ENCODE measurements at regions not wholly inside any gene's neighbourhood (a gene's known extent, or its start where the extent isn't known, plus 50 kb on each side); places are given as distances from the start of the nearest gene placed in this dataset.

- Histone ChIP-seq H3K27me3 (no peaks in the 10 kb centered on the region), H3K4me3 (no peak overlapping the region), H3K36me3 (no peaks in the 10 kb centered on the region), H3K9ac (no peak overlapping the region), H3K27ac (no peak overlapping the region), H4K20me1 (no peaks in the 10 kb centered on the region), H3K4me2 (no peak overlapping the region), H3K9me3 (no peaks in the 10 kb centered on the region), H3K4me1 (no peaks in the 10 kb centered on the region)
- no peak for TF ChIP-seq Cebpa-rat (IDR thresholded peaks at IDR 0.05)
Measured at GRCh38 chr20:11371831-11372230, 545.9 kb upstream of the BTBD3 start.

DNA sequence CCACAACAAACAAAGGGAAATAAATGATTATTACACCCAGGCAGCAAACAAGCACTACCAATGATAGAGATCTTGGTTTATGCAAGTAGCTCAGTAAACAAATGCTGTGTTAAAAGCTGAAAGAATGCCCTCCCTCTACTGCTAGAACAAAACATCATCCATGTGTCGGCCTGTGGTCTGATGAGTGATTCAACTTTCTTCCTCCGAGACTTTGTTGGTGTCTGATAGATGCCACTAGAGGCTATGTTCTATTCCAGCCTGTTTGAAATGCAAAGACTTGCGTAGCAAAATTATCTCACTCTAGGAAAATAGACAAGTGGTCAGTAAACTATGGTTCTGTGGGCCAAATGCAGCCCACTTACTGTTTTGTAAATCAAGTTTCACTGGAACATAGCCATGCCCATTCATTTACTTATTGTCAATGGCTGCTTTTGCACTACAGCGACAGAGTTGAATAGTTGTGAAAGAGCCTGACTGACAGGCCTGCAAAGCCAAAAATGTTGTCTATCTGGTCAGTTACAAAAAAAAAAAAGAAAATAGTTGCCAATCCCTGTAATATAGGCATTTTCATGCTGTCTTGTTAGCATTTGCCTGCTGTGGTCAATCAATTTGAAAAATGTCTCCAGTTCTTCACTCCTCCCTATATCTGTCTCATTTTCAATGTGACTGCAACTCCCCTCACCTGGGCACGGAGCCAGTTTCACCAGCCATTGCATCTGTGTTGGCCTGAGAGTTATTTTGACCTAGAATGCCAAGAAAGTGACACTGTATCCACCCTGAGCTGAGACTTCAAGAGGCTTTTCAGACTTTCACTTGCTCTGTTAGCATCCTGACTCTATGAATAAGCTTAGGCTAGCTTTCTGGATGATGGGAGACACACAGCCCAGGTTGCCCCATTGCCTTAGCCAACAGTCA is 544.6 kb upstream of the BTBD3 start:
- no peaks in the 10 kb centered on the region for H3K4me1 ChIP-seq
- H3K27me3 ChIP-seq: no peaks in the 10 kb centered on the region
- H3K36me3 ChIP-seq: no peaks in the 10 kb centered on the region
- H4K20me1 ChIP-seq: no peaks in the 10 kb centered on the region
- no peak for TF ChIP-seq Cebpa-rat (IDR thresholded peaks at IDR 0.05)
- H3K27ac ChIP-seq: no peak overlapping the region
- H3K4me3 ChIP-seq: no peak overlapping the region
- no peaks in the 10 kb centered on the region for H3K9me3 ChIP-seq
- no peak overlapping the region for H3K9ac ChIP-seq
- no peak overlapping the region for H3K4me2 ChIP-seq

DNA sequence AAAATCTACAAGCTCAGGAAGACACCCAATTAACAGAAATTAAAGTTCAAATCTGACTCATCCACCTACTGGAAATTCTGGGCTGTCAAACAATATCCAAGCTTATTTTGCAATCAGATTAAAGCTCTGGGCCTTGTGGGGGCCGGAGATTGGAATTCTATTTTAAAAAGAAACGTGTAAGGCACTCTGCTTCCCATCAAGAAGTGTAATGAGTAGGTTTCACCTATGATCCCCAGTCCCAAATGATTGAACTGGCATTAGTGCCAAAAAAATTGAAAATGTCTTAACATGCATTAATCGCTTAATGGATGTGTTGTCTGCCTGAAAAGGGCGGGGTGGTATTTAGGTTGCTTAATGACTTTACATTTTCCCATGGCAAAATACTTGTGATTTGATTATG is 542.4 kb upstream of the BTBD3 start:
- H3K9me3 ChIP-seq: no peaks in the 10 kb centered on the region
- no peaks in the 10 kb centered on the region for H3K36me3 ChIP-seq
- no peak overlapping the region for H3K4me3 ChIP-seq
- no peak overlapping the region for H3K27ac ChIP-seq
- TF ChIP-seq Cebpa-rat (IDR thresholded peaks at IDR 0.05): no peak
- no peak overlapping the region for H3K4me2 ChIP-seq
- no peaks in the 10 kb centered on the region for H3K27me3 ChIP-seq
- no peaks in the 10 kb centered on the region for H4K20me1 ChIP-seq
- H3K9ac ChIP-seq: no peak overlapping the region
- no peaks in the 10 kb centered on the region for H3K4me1 ChIP-seq

- Histone ChIP-seq H3K36me3 (no peaks in the 10 kb centered on the region), H4K20me1 (no peaks in the 10 kb centered on the region), H3K4me1 (no peaks in the 10 kb centered on the region), H3K27me3 (no peaks in the 10 kb centered on the region), H3K4me2 (no peak overlapping the region), H3K27ac (no peak overlapping the region), H3K4me3 (no peak overlapping the region), H3K9ac (no peak overlapping the region), H3K9me3 (no peaks in the 10 kb centered on the region)
- TF ChIP-seq Cebpa-rat (IDR thresholded peaks at IDR 0.05): no peak
Measured at GRCh38 chr20:11375966-11376365, 541.7 kb upstream of the BTBD3 start.

DNA sequence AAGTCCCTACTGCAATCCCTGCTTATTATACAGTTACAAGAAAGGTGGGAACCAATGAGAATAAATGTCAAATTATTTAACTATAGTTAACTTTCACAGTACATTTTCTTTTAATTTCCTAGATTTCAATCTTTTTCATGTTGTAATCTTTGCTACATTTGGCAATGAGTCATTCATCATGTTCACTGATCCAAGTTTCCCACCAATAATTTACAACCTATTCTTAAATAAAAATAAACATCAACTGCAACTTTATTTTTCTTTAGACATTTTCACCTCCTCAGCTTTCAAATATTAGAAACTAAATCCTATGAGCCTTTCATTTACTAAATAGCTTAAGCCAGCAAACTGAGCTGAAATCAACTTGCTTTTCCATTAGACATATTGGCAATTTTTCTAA is 541.3 kb upstream of the BTBD3 start:
- TF ChIP-seq Cebpa-rat (IDR thresholded peaks at IDR 0.05): no peak
- Histone ChIP-seq H3K4me1 (no peaks in the 10 kb centered on the region), H3K9me3 (no peaks in the 10 kb centered on the region), H3K4me3 (no peak overlapping the region), H3K27me3 (no peaks in the 10 kb centered on the region), H3K27ac (no peak overlapping the region), H3K4me2 (no peak overlapping the region), H3K9ac (no peak overlapping the region), H4K20me1 (no peaks in the 10 kb centered on the region), H3K36me3 (no peaks in the 10 kb centered on the region)

- no peaks in the 10 kb centered on the region for H3K9me3 ChIP-seq
- H3K27me3 ChIP-seq: no peaks in the 10 kb centered on the region
- no peak overlapping the region for H3K27ac ChIP-seq
- H4K20me1 ChIP-seq: no peaks in the 10 kb centered on the region
- no peak overlapping the region for H3K4me2 ChIP-seq
- H3K4me1 ChIP-seq: no peaks in the 10 kb centered on the region
- no peak overlapping the region for H3K4me3 ChIP-seq
- no peaks in the 10 kb centered on the region for H3K36me3 ChIP-seq
- H3K9ac ChIP-seq: no peak overlapping the region
- no peak for TF ChIP-seq Cebpa-rat (IDR thresholded peaks at IDR 0.05)
Measured at GRCh38 chr20:11376998-11377397, 540.7 kb upstream of the BTBD3 start.

- TF ChIP-seq Cebpa-rat (IDR thresholded peaks at IDR 0.05): no peak
- no peaks in the 10 kb centered on the region for H3K36me3 ChIP-seq
Measured at GRCh38 chr20:11377761-11378160, 539.9 kb upstream of the BTBD3 start.

GRCh38 chr20:11378252-11378651 is 539.4 kb upstream of the BTBD3 start:
- H3K9me3 ChIP-seq: no peaks in the 10 kb centered on the region
- H3K27me3 ChIP-seq: no peaks in the 10 kb centered on the region
- no peaks in the 10 kb centered on the region for H3K4me1 ChIP-seq
- no peaks in the 10 kb centered on the region for H4K20me1 ChIP-seq
- no peaks in the 10 kb centered on the region for H3K36me3 ChIP-seq
- H3K4me2 ChIP-seq: no peak overlapping the region
- TF ChIP-seq Cebpa-rat (IDR thresholded peaks at IDR 0.05): no peak
- H3K9ac ChIP-seq: no peak overlapping the region
- no peak overlapping the region for H3K4me3 ChIP-seq
- H3K27ac ChIP-seq: no peak overlapping the region

More at GRCh38 chr20:11377761-11378160, 539.9 kb upstream of the BTBD3 start:
- H4K20me1 ChIP-seq: no peaks in the 10 kb centered on the region
- no peak overlapping the region for H3K9ac ChIP-seq
- H3K4me3 ChIP-seq: no peak overlapping the region
- H3K4me2 ChIP-seq: no peak overlapping the region
- H3K9me3 ChIP-seq: no peaks in the 10 kb centered on the region
- no peaks in the 10 kb centered on the region for H3K27me3 ChIP-seq
- H3K4me1 ChIP-seq: no peaks in the 10 kb centered on the region
- H3K27ac ChIP-seq: no peak overlapping the region

DNA sequence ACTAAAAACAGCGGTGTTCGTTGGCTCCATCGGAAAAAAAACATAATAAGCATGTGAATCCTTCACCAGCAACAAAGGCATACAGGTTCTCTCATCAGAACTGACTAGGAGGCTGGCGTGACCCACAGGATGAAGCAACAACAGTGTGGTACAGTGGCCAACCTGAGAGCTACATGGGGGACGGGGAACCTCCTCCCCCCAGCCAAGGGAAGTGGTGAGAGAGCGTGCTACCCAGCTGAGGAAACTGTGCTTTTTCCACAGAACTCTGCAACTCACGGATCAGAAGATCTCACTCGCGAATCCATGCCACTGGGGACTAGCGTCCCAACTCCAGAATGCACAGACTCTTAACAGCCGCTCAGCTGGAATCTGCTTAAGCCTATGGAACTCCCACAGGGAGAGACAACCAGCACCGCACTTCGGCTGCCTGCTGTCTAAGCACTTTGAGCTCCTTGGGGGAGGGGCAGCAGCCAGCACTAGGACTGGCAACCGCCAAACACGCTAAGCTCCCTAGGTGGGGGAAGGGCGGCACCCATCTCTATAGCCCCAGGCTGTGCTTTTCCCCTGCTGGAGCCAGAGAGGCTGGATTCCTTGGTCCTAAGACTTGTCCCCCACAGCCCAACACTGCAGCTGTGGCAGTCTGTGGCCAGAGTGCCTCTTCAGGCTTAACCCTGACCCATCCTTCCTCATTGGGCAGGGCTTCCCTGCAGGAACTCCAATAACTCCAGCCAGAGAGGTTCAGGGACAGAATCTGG is 538.3 kb upstream of the BTBD3 start:
- H3K4me2 ChIP-seq: no peak overlapping the region
- no peaks in the 10 kb centered on the region for H3K27me3 ChIP-seq
- no peaks in the 10 kb centered on the region for H3K9me3 ChIP-seq
- H4K20me1 ChIP-seq: no peaks in the 10 kb centered on the region
- no peak overlapping the region for H3K4me3 ChIP-seq
- H3K9ac ChIP-seq: no peak overlapping the region
- no peak for TF ChIP-seq Cebpa-rat (IDR thresholded peaks at IDR 0.05)
- no peak overlapping the region for H3K27ac ChIP-seq
- no peaks in the 10 kb centered on the region for H3K4me1 ChIP-seq
- H3K36me3 ChIP-seq: no peaks in the 10 kb centered on the region

GRCh38 chr20:11380283-11380682 is 537.4 kb upstream of the BTBD3 start:
- Histone ChIP-seq H3K27ac (no peak overlapping the region), H3K36me3 (no peaks in the 10 kb centered on the region), H3K9ac (no peak overlapping the region), H4K20me1 (no peaks in the 10 kb centered on the region), H3K9me3 (no peaks in the 10 kb centered on the region), H3K27me3 (no peaks in the 10 kb centered on the region), H3K4me1 (no peaks in the 10 kb centered on the region), H3K4me2 (no peak overlapping the region), H3K4me3 (no peak overlapping the region)
- TF ChIP-seq Cebpa-rat (IDR thresholded peaks at IDR 0.05): no peak
